Gastrocnemius medialis (tissue), 4 donors: ENCODE measurements at regions not wholly inside any gene's neighbourhood (a gene's known extent, or its start where the extent isn't known, plus 50 kb on each side); places are given as distances from the start of the nearest gene placed in this dataset.

ENCODE experiments used
- POLR2A ChIP-seq, 2 donors: fragments of 450-650 bp; IDR thresholded peaks; one replicate each; pipeline ENCODE4 v1.6.1; 2017; ENCODE audit warnings: antibody characterized with exemption in 2 of 2, mild to moderate bottlenecking in 2 of 2, moderate library complexity in 2 of 2
- TF ChIP-seq, protein P1 (sequence below), 5 experiments: fragments of 450-650 bp in 3 of 5; fragments of 200-600 bp in 2 of 5; sonication (generic) in 2 of 5; IDR thresholded peaks in 4 of 5; conservative IDR thresholded peaks in 1 of 5; 1 replicate in 4 of 5; 2 replicates in 1 of 5; pipeline ENCODE4 v1.5.1; 2016 to 2019; ENCODE audit warnings: antibody characterized with exemption in 5 of 5, mild to moderate bottlenecking in 3 of 5, moderate library complexity in 3 of 5

DNA sequence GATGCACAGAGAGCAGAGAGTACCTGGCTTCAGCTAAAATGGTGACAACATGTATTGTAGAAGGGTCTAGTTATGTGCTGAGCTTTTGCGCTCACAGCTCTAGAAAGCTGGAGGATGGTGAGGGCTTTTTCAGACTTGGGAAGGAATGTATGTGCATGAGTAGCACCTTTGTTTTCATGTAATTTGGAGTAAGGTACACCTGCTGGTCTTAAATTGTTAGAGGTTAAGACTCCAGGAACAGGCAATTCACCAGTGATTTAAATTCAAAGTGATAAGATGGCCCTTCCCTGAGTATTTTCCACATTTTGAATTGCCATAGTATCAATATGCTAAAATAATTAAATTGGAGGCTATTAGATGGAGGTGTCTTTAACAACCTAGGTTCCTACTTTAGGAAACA is 436.4 kb upstream of the GOLIM4 start:
- TF ChIP-seq, protein P1, sequence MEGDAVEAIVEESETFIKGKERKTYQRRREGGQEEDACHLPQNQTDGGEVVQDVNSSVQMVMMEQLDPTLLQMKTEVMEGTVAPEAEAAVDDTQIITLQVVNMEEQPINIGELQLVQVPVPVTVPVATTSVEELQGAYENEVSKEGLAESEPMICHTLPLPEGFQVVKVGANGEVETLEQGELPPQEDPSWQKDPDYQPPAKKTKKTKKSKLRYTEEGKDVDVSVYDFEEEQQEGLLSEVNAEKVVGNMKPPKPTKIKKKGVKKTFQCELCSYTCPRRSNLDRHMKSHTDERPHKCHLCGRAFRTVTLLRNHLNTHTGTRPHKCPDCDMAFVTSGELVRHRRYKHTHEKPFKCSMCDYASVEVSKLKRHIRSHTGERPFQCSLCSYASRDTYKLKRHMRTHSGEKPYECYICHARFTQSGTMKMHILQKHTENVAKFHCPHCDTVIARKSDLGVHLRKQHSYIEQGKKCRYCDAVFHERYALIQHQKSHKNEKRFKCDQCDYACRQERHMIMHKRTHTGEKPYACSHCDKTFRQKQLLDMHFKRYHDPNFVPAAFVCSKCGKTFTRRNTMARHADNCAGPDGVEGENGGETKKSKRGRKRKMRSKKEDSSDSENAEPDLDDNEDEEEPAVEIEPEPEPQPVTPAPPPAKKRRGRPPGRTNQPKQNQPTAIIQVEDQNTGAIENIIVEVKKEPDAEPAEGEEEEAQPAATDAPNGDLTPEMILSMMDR (IDR thresholded peaks at IDR 0.05 in 4 of 5, conservative IDR thresholded peaks at IDR 0.05 in 1 of 5) = no peak
- no peak for TF ChIP-seq POLR2A (IDR thresholded peaks at IDR 0.05)
